Ovary (tissue), 7 donors: ENCODE measurements at regions not wholly inside any gene's neighbourhood (a gene's known extent, or its start where the extent isn't known, plus 50 kb on each side); places are given as distances from the start of the nearest gene placed in this dataset.

Source experiments
- DNase-seq, 5 donors: peaks; one replicate each; pipeline ENCODE4 v3.0.0-alpha.2; 2019 to 2020
- H3K27ac ChIP-seq, 2 donors: fragments of 200-600 bp; one replicate each; pipeline versions ENCODE4 v1.5.1 to v1.8.0; 2019 to 2022
- H3K27me3 ChIP-seq: fragments of 200-600 bp; one replicate; pipeline ENCODE4 v1.8.0; 2022
- H3K36me3 ChIP-seq: fragments of 200-600 bp; sonication (generic); one replicate; pipeline ENCODE4 v1.5.1; 2019
- H3K4me1 ChIP-seq: one replicate; pipeline ENCODE4 v1.8.1; 2013; ENCODE audit warnings: mild to moderate bottlenecking, moderate library complexity; ENCODE audit not compliant: insufficient read depth
- H3K4me3 ChIP-seq: fragments of 200-600 bp; sonication (generic); one replicate; pipeline ENCODE4 v1.5.1; 2017
- H3K9me3 ChIP-seq, 2 donors: fragments of 200-600 bp in 1 of 2; sonication (generic) in 1 of 2; one replicate each; pipeline versions ENCODE4 v1.5.1 to v1.8.1; 2013 to 2019; ENCODE audit warnings: mild to moderate bottlenecking in 1 of 2, moderate library complexity in 1 of 2
- EP300 ChIP-seq: sonication (generic); formaldehyde crosslinking; IDR thresholded peaks from one replicate; pipeline ENCODE4 v1.6.1; 2017; ENCODE audit warnings: antibody characterized with exemption
- POLR2A ChIP-seq: fragments of 450-650 bp; IDR thresholded peaks from one replicate; pipeline ENCODE4 v1.6.1; 2017; ENCODE audit warnings: antibody characterized with exemption, mild to moderate bottlenecking, moderate library complexity
- WGBS, 3 donors: extraction: QIAGEN DNeasy Blood & Tissue Kit in 1 of 3; methylation state at CpG; one replicate each; pipeline versions ENCODE4 v1.1.5 to v1.1.7; 2013 to 2017; 5-methylcytosine and 5-hydroxymethylcytosine counted together
- intact Hi-C, 4 donors: fragments of 100-400 bp; cut with DNase I; formaldehyde crosslinking; loops; one replicate each; pipeline versions ENCODE4 v1.11.0 to v1.15.1; 2022 to 2023
- TF ChIP-seq, protein P1 (sequence below), 3 donors: fragments of 450-650 bp in 2 of 3; fragments of 200-600 bp in 1 of 3; IDR thresholded peaks; one replicate each; pipeline versions ENCODE4 v1.5.1 to v1.8.0; 2016 to 2022; ENCODE audit warnings: antibody characterized with exemption in 3 of 3, mild to moderate bottlenecking in 1 of 3
- donor health status: DM: no; HTN: no; CAD: no; lungs with moderate emphysema.
- donor health status: DM: no; HTN: no; CAD: no.
- donor health status: Bipolar disorder and iron deficiency.
- donor health status: DM: no; HTN: no; CAD: no.
- donor health status: DM: yes; HTN: yes; CAD: no.

DNA sequence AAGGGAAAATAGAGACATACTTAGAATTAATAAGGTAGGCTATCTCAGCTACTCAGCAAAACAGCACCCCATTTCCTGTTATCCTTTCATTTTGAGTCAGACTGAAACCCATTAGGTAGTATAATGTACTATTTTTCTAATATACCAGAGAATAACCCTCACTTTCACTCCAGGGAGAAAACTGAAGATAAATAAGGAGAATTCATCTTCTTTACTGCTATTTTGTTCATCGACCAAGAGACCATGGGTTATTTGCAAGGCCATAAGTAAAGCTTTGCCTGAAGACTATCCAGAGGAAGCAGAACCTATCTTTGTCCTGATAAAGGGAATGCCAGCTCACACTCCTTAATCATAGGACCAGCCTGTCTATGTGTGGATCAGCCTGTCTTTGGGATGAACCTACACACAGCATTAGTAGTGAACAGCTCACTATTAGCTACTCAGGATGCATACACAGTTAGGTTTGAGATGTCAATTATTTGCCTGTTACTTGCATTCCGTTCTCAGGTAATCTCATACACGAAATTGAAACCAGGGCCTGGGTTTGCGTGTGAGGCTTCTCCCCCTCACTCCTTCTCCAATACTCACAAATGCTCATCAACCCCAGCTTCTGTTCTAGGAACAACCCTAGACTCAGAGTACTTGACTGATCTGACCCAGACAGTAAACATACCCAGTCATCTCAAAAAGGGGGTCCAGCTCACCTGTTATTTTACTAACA, 124.4 kb downstream of the DAD1 start:
- no peaks in the 10 kb centered on the region for H3K9me3 ChIP-seq
- no peaks in the 10 kb centered on the region for H3K27me3 ChIP-seq
- TF ChIP-seq EP300 (no peak), POLR2A (no peak)
- TF ChIP-seq, protein P1, sequence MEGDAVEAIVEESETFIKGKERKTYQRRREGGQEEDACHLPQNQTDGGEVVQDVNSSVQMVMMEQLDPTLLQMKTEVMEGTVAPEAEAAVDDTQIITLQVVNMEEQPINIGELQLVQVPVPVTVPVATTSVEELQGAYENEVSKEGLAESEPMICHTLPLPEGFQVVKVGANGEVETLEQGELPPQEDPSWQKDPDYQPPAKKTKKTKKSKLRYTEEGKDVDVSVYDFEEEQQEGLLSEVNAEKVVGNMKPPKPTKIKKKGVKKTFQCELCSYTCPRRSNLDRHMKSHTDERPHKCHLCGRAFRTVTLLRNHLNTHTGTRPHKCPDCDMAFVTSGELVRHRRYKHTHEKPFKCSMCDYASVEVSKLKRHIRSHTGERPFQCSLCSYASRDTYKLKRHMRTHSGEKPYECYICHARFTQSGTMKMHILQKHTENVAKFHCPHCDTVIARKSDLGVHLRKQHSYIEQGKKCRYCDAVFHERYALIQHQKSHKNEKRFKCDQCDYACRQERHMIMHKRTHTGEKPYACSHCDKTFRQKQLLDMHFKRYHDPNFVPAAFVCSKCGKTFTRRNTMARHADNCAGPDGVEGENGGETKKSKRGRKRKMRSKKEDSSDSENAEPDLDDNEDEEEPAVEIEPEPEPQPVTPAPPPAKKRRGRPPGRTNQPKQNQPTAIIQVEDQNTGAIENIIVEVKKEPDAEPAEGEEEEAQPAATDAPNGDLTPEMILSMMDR (IDR thresholded peaks at IDR 0.05), result no peak
- no peak overlapping the region for H3K4me3 ChIP-seq
- no peak for DNase-seq
- WGBS, 3 donors, result 88 to 89% (median 88%) methylated on average over 4 of the region's 4 CpGs
- no peaks in the 10 kb centered on the region for H3K36me3 ChIP-seq
- H3K4me1 ChIP-seq, result peaks cover 3% of the 10 kb centered on the region
- intact Hi-C loops, result no loop called here
- no peak overlapping the region for H3K27ac ChIP-seq

DNA sequence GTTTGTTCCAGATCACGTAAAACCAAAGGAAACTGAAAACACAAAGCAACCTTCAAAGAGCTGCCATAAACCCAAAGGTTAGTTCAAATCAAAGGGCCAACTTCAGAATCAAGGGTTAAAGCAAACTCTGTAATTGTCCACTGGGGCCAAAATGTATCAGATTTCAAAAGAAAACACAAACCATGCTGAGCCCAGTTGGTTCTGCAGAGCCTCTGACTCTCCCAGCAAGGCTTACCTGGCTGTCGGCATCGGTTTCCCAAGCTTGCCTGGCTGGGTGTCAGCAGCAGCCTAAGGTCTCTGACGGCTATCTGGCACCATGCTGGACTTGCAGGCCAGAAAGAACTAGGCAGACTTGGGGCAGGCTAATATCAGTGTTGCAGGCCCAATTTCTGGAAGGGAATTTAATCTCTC, 125.3 kb downstream of the DAD1 start:
- intact Hi-C loops, result no loop called here
- H3K4me3 ChIP-seq, result no peak overlapping the region
- no peaks in the 10 kb centered on the region for H3K27me3 ChIP-seq
- no peak for DNase-seq
- 78 to 87% (median 86%) methylated on average over 4 of the region's 4 CpGs for WGBS, 3 donors
- no peaks in the 10 kb centered on the region for H3K9me3 ChIP-seq
- TF ChIP-seq, protein P1 (IDR thresholded peaks at IDR 0.05), result no peak
- no peak for TF ChIP-seq EP300
- no peak for TF ChIP-seq POLR2A
- no peak overlapping the region for H3K27ac ChIP-seq
- no peaks in the 10 kb centered on the region for H3K36me3 ChIP-seq
- H3K4me1 ChIP-seq, result no peaks in the 10 kb centered on the region

DNA sequence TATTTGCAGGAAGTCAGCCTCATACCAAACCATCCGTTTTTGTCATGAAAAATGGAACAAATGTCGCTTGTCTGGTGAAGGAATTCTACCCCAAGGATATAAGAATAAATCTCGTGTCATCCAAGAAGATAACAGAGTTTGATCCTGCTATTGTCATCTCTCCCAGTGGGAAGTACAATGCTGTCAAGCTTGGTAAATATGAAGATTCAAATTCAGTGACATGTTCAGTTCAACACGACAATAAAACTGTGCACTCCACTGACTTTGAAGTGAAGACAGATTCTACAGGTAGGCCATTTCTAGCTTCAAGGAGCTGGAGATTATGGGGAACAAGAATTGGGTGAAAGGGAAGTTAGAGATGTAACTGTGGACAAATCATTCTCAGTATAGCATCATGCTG, 126.1 kb downstream of the DAD1 start:
- no peak overlapping the region for H3K27ac ChIP-seq
- DNase-seq, result no peak
- no peak for TF ChIP-seq EP300
- TF ChIP-seq, protein P1 (IDR thresholded peaks at IDR 0.05), result no peak
- no peak for TF ChIP-seq POLR2A
- H3K27me3 ChIP-seq, result no peaks in the 10 kb centered on the region
- H3K9me3 ChIP-seq, result no peaks in the 10 kb centered on the region
- H3K36me3 ChIP-seq, result no peaks in the 10 kb centered on the region
- H3K4me3 ChIP-seq, result no peak overlapping the region
- intact Hi-C loops, result no loop called here
- 80 to 90% (median 84%) methylated on average over 4 of the region's 4 CpGs for WGBS, 3 donors
- H3K4me1 ChIP-seq, result no peaks in the 10 kb centered on the region

DNA sequence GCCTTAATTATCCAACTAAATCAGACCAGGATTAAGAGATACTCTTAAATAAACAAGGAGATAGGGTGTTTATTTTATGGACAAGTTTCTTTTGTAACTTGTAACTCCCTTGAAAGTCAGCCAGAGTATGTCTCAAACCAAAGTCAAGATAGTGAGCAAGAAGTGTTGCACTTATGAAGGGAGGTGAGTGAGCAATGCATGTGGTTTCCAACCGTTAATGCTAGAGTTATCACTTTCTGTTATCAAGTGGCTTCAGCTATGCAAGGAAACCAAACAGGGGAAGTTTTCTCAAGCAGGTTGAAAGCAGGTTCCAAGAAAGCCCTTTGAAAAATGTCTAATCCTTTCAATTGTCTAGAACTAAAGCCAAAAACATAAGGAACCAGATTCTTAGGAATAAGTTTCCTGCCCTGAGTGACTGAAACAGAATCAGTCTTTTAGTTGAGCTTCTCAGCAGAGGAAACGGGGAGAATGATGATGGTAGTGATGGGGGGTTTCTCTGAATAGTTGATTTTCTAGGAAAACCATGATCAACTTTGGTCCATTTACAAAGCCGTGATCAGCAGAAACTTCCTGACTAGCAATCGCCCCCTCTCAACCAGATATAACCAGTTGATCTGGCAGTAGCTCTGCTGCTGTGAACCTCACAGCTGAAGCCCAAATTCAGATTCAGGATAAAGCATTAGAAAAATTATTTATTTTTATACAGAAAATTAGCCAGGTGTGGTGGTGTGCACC, 128.4 kb downstream of the DAD1 start:
- Histone ChIP-seq H3K4me1 (no peaks in the 10 kb centered on the region), H3K36me3 (no peaks in the 10 kb centered on the region), H3K4me3 (no peak overlapping the region), H3K27me3 (no peaks in the 10 kb centered on the region), H3K9me3 (no peaks in the 10 kb centered on the region), H3K27ac (no peak overlapping the region)
- WGBS, 3 donors, result 67 to 72% (median 70%) methylated on average over 4 of the region's 4 CpGs
- intact Hi-C loops, result no loop called here
- TF ChIP-seq, protein P1 (IDR thresholded peaks at IDR 0.05), result no peak
- TF ChIP-seq POLR2A, result no peak
- no peak for TF ChIP-seq EP300
- DNase-seq, result no peak
